SK-N-SH treated with all-trans-retinoic acid at 6 μM for 48 hours (cell line): ENCODE measurements at regions not wholly inside any gene's neighbourhood (a gene's known extent, or its start where the extent isn't known, plus 50 kb on each side); places are given as distances from the start of the nearest gene placed in this dataset.

Source experiments
- ATAC-seq: fragments of 200-7000 bp; cut with Tn5 transposase; 3 replicates; pipeline ENCODE4 v1.9.1; 2020; ENCODE audit warnings: mild to moderate bottlenecking, moderate library complexity
- ARNTL ChIP-seq: fragments of 450-650 bp; formaldehyde crosslinking; IDR thresholded peaks from 2 replicates; pipeline ENCODE4 v1.5.0; 2020; ENCODE audit warnings: low read depth, mild to moderate bottlenecking, moderate library complexity, borderline replicate concordance
- BACH2 ChIP-seq: fragments of 250-450 bp; sonication (Bioruptor Pico); IDR thresholded peaks from 2 replicates; pipeline ENCODE4 v1.9.0; 2021; ENCODE audit warnings: mild to moderate bottlenecking, borderline replicate concordance
- CSDC2 ChIP-seq: fragments of 250-450 bp; sonication (Bioruptor Pico); IDR thresholded peaks from 2 replicates; pipeline ENCODE4 v1.5.0; 2020; ENCODE audit warnings: mild to moderate bottlenecking, moderate library complexity
- ESRRG ChIP-seq: fragments of 250-450 bp; sonication (Bioruptor Pico); IDR thresholded peaks from 2 replicates; pipeline ENCODE4 v1.6.1; 2021; ENCODE audit warnings: mild to moderate bottlenecking
- GLIS3 ChIP-seq: fragments of 250-450 bp; sonication (Bioruptor Pico); IDR thresholded peaks from 2 replicates; pipeline ENCODE4 v1.5.0; 2020; ENCODE audit warnings: mild to moderate bottlenecking, moderate library complexity
- ISL1 ChIP-seq: fragments of 250-450 bp; sonication (Bioruptor Pico); IDR thresholded peaks from 2 replicates; pipeline ENCODE4 v2.1.2; 2022; ENCODE audit warnings: mild to moderate bottlenecking, moderate library complexity
- OSR1 ChIP-seq: fragments of 250-450 bp; sonication (Bioruptor Pico); IDR thresholded peaks from 2 replicates; pipeline ENCODE4 v1.8.0; 2022; ENCODE audit warnings: moderate library complexity, mild to moderate bottlenecking, inconsistent platforms
- PATZ1 ChIP-seq: fragments of 250-450 bp; sonication (Bioruptor Pico); IDR thresholded peaks from 2 replicates; pipeline ENCODE4 v1.8.0; 2020; ENCODE audit warnings: mild to moderate bottlenecking, moderate library complexity, borderline replicate concordance
- POU6F1 ChIP-seq: fragments of 250-450 bp; sonication (Bioruptor Pico); IDR thresholded peaks from 2 replicates; pipeline ENCODE4 v1.8.0; 2021; ENCODE audit warnings: low read depth, mild to moderate bottlenecking, moderate library complexity, borderline replicate concordance
- PPARA ChIP-seq: fragments of 250-450 bp; sonication (Bioruptor Pico); IDR thresholded peaks from 2 replicates; pipeline ENCODE4 v1.5.0; 2020; ENCODE audit warnings: mild to moderate bottlenecking, borderline replicate concordance
- RARB ChIP-seq: fragments of 250-450 bp; sonication (Bioruptor Pico); IDR thresholded peaks from 2 replicates; pipeline ENCODE4 v1.8.0; 2021; ENCODE audit warnings: mild to moderate bottlenecking, moderate library complexity
- SNAI2 ChIP-seq: fragments of 250-450 bp; sonication (Bioruptor Pico); IDR thresholded peaks from 2 replicates; pipeline ENCODE4 v1.5.0; 2020; ENCODE audit warnings: mild to moderate bottlenecking, moderate library complexity
- TCF4 ChIP-seq: fragments of 250-450 bp; sonication (Bioruptor Pico); IDR thresholded peaks from 2 replicates; pipeline ENCODE4 v1.8.0; 2021; ENCODE audit warnings: mild to moderate bottlenecking, moderate library complexity, borderline replicate concordance
- ZC3H10 ChIP-seq: fragments of 250-450 bp; sonication (Bioruptor Pico); IDR thresholded peaks from 2 replicates; pipeline ENCODE4 v1.5.1; 2021; ENCODE audit warnings: mild to moderate bottlenecking, moderate library complexity
- ZFP3 ChIP-seq: fragments of 250-450 bp; sonication (Bioruptor Pico); IDR thresholded peaks from 2 replicates; pipeline ENCODE4 v1.5.0; 2020; ENCODE audit warnings: mild to moderate bottlenecking, moderate library complexity
- ZFP30 ChIP-seq: fragments of 450-650 bp; formaldehyde crosslinking; IDR thresholded peaks from 2 replicates; pipeline ENCODE4 v1.5.0; 2022; ENCODE audit warnings: mild to moderate bottlenecking, moderate library complexity
- ZNF565 ChIP-seq: fragments of 450-650 bp; formaldehyde crosslinking; conservative IDR thresholded peaks from 2 replicates; pipeline ENCODE4 v1.5.0; 2020; ENCODE audit warnings: low read depth, mild to moderate bottlenecking, moderate library complexity
- ZNF70 ChIP-seq: fragments of 450-650 bp; formaldehyde crosslinking; IDR thresholded peaks from 2 replicates; pipeline ENCODE4 v1.5.0; 2020; ENCODE audit warnings: mild to moderate bottlenecking, moderate library complexity
- ZNF8 ChIP-seq: fragments of 450-650 bp; formaldehyde crosslinking; IDR thresholded peaks from 2 replicates; pipeline ENCODE4 v1.5.0; 2020; ENCODE audit warnings: mild to moderate bottlenecking, moderate library complexity
- TF ChIP-seq, protein P1 (sequence below): fragments of 250-450 bp; sonication (Bioruptor Pico); IDR thresholded peaks from 2 replicates; pipeline ENCODE4 v1.5.0; 2020; ENCODE audit warnings: mild to moderate bottlenecking, moderate library complexity
- TF ChIP-seq, protein P2 (sequence below): fragments of 250-450 bp; sonication (Bioruptor Pico); IDR thresholded peaks from 2 replicates; pipeline ENCODE4 v1.5.1; 2020; ENCODE audit warnings: low read depth, mild to moderate bottlenecking, moderate library complexity

DNA sequence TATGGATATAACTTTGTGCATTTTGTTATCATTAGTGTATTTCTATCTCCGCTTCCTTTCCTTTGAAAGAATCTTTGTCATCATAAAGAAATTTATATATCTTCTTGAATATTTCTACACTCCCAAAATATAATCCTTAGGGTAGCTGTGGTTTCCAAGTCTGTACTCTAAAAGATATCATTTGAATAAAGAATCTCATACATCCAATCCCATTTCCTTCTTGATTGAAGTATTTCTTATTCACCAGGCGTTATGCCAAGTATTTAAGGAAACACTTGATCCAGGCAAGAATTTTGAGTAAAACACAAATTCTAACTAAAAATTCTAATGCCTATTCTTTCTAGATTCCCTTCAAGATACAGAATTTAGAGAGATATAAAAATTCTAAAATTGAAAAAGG lies 821.8 kb downstream of the GALC start (continued):
- TF ChIP-seq, protein P1, sequence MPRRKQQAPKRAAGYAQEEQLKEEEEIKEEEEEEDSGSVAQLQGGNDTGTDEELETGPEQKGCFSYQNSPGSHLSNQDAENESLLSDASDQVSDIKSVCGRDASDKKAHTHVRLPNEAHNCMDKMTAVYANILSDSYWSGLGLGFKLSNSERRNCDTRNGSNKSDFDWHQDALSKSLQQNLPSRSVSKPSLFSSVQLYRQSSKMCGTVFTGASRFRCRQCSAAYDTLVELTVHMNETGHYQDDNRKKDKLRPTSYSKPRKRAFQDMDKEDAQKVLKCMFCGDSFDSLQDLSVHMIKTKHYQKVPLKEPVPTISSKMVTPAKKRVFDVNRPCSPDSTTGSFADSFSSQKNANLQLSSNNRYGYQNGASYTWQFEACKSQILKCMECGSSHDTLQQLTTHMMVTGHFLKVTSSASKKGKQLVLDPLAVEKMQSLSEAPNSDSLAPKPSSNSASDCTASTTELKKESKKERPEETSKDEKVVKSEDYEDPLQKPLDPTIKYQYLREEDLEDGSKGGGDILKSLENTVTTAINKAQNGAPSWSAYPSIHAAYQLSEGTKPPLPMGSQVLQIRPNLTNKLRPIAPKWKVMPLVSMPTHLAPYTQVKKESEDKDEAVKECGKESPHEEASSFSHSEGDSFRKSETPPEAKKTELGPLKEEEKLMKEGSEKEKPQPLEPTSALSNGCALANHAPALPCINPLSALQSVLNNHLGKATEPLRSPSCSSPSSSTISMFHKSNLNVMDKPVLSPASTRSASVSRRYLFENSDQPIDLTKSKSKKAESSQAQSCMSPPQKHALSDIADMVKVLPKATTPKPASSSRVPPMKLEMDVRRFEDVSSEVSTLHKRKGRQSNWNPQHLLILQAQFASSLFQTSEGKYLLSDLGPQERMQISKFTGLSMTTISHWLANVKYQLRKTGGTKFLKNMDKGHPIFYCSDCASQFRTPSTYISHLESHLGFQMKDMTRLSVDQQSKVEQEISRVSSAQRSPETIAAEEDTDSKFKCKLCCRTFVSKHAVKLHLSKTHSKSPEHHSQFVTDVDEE (CRISPR knock-in tag) = no peak

DNA sequence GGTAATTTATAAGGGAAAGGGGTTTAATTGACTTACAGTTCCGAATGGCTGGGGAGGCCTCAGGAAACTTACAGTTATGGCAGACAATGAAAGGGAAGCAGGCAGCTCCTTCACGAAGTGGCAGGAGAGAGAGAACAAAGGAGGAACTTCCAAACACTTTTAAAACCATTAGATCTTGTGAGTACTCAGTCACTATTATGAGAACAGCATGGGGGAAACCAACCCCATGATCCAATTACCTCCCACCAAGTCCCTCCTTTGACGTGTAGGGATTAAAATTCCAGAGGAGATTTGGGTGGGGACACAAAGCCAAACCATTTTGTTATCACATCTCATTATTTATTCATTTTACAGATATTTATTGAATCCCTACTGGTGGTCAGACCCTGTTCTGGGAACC lies 822.8 kb downstream of the GALC start:
- TF ChIP-seq BACH2 (CRISPR knock-in tag) (no peak), PPARA (no peak), SNAI2 (CRISPR knock-in tag) (no peak)
- TF ChIP-seq, all 23 proteins: peak for 0
- ATAC-seq = no peak

GRCh38 chr14:87169362-87169761 lies 823.6 kb downstream of the GALC start:
- TF ChIP-seq ISL1 (CRISPR knock-in tag) = no peak
- TF ChIP-seq, protein P2, sequence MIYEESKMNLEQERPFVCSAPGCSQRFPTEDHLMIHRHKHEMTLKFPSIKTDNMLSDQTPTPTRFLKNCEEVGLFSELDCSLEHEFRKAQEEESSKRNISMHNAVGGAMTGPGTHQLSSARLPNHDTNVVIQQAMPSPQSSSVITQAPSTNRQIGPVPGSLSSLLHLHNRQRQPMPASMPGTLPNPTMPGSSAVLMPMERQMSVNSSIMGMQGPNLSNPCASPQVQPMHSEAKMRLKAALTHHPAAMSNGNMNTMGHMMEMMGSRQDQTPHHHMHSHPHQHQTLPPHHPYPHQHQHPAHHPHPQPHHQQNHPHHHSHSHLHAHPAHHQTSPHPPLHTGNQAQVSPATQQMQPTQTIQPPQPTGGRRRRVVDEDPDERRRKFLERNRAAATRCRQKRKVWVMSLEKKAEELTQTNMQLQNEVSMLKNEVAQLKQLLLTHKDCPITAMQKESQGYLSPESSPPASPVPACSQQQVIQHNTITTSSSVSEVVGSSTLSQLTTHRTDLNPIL (CRISPR knock-in tag) = no peak
- no peak for TF ChIP-seq ZC3H10
- no peak for TF ChIP-seq POU6F1 (CRISPR knock-in tag)
- TF ChIP-seq ZNF565 = no peak
- TF ChIP-seq ESRRG = no peak
- TF ChIP-seq PPARA = no peak
- no peak for TF ChIP-seq PATZ1 (CRISPR knock-in tag)
- TF ChIP-seq, protein P1 (CRISPR knock-in tag) = no peak
- no peak for TF ChIP-seq RARB (CRISPR knock-in tag)
- TF ChIP-seq ARNTL (CRISPR knock-in tag) = no peak
- no peak for TF ChIP-seq GLIS3 (CRISPR knock-in tag)
- TF ChIP-seq CSDC2 (CRISPR knock-in tag) = no peak
- no peak for TF ChIP-seq ZFP3 (CRISPR knock-in tag)
- TF ChIP-seq BACH2 (CRISPR knock-in tag) = no peak
- no peak for TF ChIP-seq ZFP30 (CRISPR knock-in tag)
- TF ChIP-seq, all 23 proteins: peak for 0
- no peak for ATAC-seq

DNA sequence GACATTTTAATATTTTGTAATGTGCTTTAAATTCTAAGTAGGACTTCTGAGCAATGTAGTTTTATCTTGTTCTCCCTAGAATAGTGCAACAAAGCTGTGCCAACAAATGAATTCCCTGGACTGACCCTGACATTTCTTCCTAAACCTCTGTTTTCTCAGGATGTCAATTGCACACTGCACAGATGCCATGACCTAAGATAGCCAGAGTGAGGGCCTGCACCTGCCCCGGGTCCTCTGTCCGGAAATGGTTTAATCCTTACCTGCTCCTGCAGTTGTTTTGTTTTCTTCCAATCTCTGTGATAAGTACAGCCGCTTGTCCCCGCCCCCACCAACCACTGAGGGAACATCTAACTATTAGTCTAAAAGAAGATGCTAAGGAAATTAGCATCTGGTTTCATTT lies 831.5 kb downstream of the GALC start:
- no peak for ATAC-seq
- TF ChIP-seq RARB (CRISPR knock-in tag) (no peak), ZFP3 (CRISPR knock-in tag) (no peak), TCF4 (no peak), ISL1 (CRISPR knock-in tag) (no peak), ARNTL (CRISPR knock-in tag) (no peak), GLIS3 (CRISPR knock-in tag) (no peak), ZNF70 (CRISPR knock-in tag) (no peak), ZC3H10 (no peak), ZNF8 (CRISPR knock-in tag) (no peak), OSR1 (CRISPR knock-in tag) (no peak)
- TF ChIP-seq, protein P1 (CRISPR knock-in tag) = no peak
- TF ChIP-seq, protein P2 (CRISPR knock-in tag) = no peak
